OCI-LY7 (cell line): ENCODE measurements at regions not wholly inside any gene's neighbourhood (a gene's known extent, or its start where the extent isn't known, plus 50 kb on each side); places are given as distances from the start of the nearest gene placed in this dataset.

Experiments
- BruUV-seq: library from RNA; stranded (reverse); fragments of 400-500 nt; replicated peaks from 2 replicates; lab custom pipeline; 2021; lab: Mats Ljungman, UMichigan
- CTCF ChIA-PET: fragments of 300-600 bp; sonication (Branson Sonifier 250); formaldehyde crosslinking; loops from one replicate; lab custom pipeline; 2022; ENCODE audit warnings: antibody characterized with exemption; ENCODE audit not compliant: unreplicated experiment; lab: Charles Lee
- POLR2A ChIA-PET: fragments of 300-600 bp; sonication (Branson Sonifier 250); formaldehyde crosslinking; loops from one replicate; lab custom pipeline; 2022; ENCODE audit warnings: antibody characterized with exemption; lab: Charles Lee
- DNase-seq: peaks from one replicate; pipeline ENCODE4 v3.0.0-alpha.2; 2015; ENCODE audit warnings: low spot score
- H2AFZ ChIP-seq: fragments of 200-600 bp; sonication (generic), shearing (Covaris generic); 2 replicates; pipeline ENCODE4 v1.6.1; 2014; ENCODE audit warnings: mild to moderate bottlenecking, antibody characterized with exemption, low read length, moderate library complexity
- H3K27ac ChIP-seq: fragments of 200-600 bp; sonication (generic); 2 replicates; pipeline ENCODE4 v1.5.1; 2014; ENCODE audit warnings: mixed run types, low read depth, mild to moderate bottlenecking, moderate library complexity, low read length, inconsistent platforms; ENCODE audit not compliant: poor library complexity, severe bottlenecking
- H3K36me3 ChIP-seq: fragments of 200-600 bp; sonication (generic); 2 replicates; pipeline ENCODE4 v1.6.1; 2014; ENCODE audit warnings: mild to moderate bottlenecking, antibody characterized with exemption, low read length, moderate library complexity, mixed read lengths; ENCODE audit not compliant: insufficient read depth
- H3K4me1 ChIP-seq: fragments of 200-600 bp; sonication (generic); 2 replicates; pipeline ENCODE4 v1.5.1; 2014; ENCODE audit warnings: mild to moderate bottlenecking, low read length; ENCODE audit not compliant: insufficient read depth, poor library complexity, severe bottlenecking
- H3K4me2 ChIP-seq: fragments of 200-600 bp; sonication (generic); 2 replicates; pipeline ENCODE4 v1.6.1; 2014; ENCODE audit warnings: mild to moderate bottlenecking, low read length
- H3K4me3 ChIP-seq: fragments of 200-600 bp; sonication (generic); 2 replicates; pipeline ENCODE4 v1.5.1; 2014; ENCODE audit warnings: mild to moderate bottlenecking, low read depth, low read length; ENCODE audit not compliant: poor library complexity, severe bottlenecking
- H3K79me2 ChIP-seq: fragments of 200-600 bp; sonication (generic); 2 replicates; pipeline ENCODE4 v1.6.1; 2016; ENCODE audit warnings: low read depth, mild to moderate bottlenecking, low read length, moderate library complexity, mixed read lengths; ENCODE audit not compliant: insufficient read depth
- H3K9me2 ChIP-seq: fragments of 200-600 bp; sonication (generic); 2 replicates; pipeline ENCODE4 v1.6.1; 2016; ENCODE audit warnings: mild to moderate bottlenecking, low read length, mixed read lengths; ENCODE audit not compliant: insufficient read depth
- H3K9me3 ChIP-seq: fragments of 200-600 bp; sonication (generic); 2 replicates; pipeline ENCODE4 v1.6.1; 2014; ENCODE audit warnings: mild to moderate bottlenecking, mixed run types, low read length, mixed read lengths
- H4K20me1 ChIP-seq: fragments of 200-600 bp; sonication (generic); 2 replicates; pipeline ENCODE4 v1.6.1; 2014; ENCODE audit warnings: mild to moderate bottlenecking, antibody characterized with exemption, low read length, moderate library complexity, mixed read lengths; ENCODE audit not compliant: insufficient read depth
- CTCF ChIP-seq: fragments of 200-600 bp; sonication (generic); conservative IDR thresholded peaks from 2 replicates; pipeline ENCODE4 v1.5.1; 2014; ENCODE audit warnings: mild to moderate bottlenecking, antibody characterized with exemption, low read length, moderate library complexity, mixed read lengths
- EZH2phosphoT487 ChIP-seq: fragments of 200-600 bp; sonication (generic); IDR thresholded peaks from 2 replicates; pipeline ENCODE4 v1.6.1; 2018; ENCODE audit warnings: low read depth, borderline replicate concordance, mild to moderate bottlenecking, mixed run types, antibody characterized with exemption, low read length, moderate library complexity, mixed read lengths
- intact Hi-C: fragments of 100-400 bp; cut with micrococcal nuclease; formaldehyde crosslinking; loops from one replicate; pipeline ENCODE4 v1.10.0; 2022; ENCODE audit not compliant: unreplicated experiment

DNA sequence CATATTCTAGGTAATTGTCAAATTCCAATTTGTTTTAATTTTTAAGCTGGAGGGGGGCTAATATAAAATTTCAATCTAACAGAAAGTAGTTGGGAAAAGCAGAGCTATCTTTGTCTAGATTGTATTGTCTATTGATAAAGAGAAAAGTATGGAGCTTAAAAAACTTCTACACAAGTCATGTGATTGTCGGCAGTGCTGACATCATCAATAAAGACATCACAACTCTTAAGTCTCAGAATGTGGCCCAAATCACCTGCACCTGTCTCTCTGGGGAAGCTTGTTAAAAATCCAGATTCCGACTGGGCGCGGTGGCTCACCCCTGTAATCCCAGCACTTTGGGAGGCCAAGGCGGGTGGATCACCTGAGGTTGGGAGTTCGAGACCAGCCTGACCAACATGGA lies 333.8 kb downstream of the RASEF start:
- H4K20me1 ChIP-seq: no peaks in the 10 kb centered on the region
- DNase-seq: no peak
- BruUV-seq: no TSS peak
- no peaks in the 10 kb centered on the region for H3K4me1 ChIP-seq
- no peaks in the 10 kb centered on the region for H3K36me3 ChIP-seq
- H3K79me2 ChIP-seq: no peaks in the 10 kb centered on the region
- H3K9me3 ChIP-seq: no peaks in the 10 kb centered on the region
- ChIA-PET POLR2A (interaction anchor here (0.7 kb wide), 1 partner anchor 52 kb away, joined by 3 read pairs; no protein-coding TSS in a partner anchor), CTCF (no interaction called here)
- no peak overlapping the region for H3K4me3 ChIP-seq
- no peak for TF ChIP-seq EZH2phosphoT487
- TF ChIP-seq CTCF: no peak
- intact Hi-C loops: no loop called here
- no peak overlapping the region for H2AFZ ChIP-seq
- no peaks in the 10 kb centered on the region for H3K9me2 ChIP-seq
- H3K27ac ChIP-seq: no peak overlapping the region
- H3K4me2 ChIP-seq: no peak overlapping the region

GRCh38 chr9:82729991-82730589 lies 332.9 kb downstream of the RASEF start:
- Histone ChIP-seq H3K4me3 (no peak overlapping the region), H4K20me1 (no peaks in the 10 kb centered on the region), H3K4me1 (no peaks in the 10 kb centered on the region), H3K27ac (no peak overlapping the region), H2AFZ (no peak overlapping the region), H3K9me3 (no peaks in the 10 kb centered on the region), H3K4me2 (no peak overlapping the region), H3K9me2 (no peaks in the 10 kb centered on the region), H3K36me3 (no peaks in the 10 kb centered on the region), H3K79me2 (no peaks in the 10 kb centered on the region)
- BruUV-seq: no TSS peak
- intact Hi-C loops: no loop called here
- TF ChIP-seq CTCF (no peak), EZH2phosphoT487 (no peak)
- CTCF ChIA-PET: no interaction called here
- DNase-seq: no peak
- POLR2A ChIA-PET: interaction anchor here (0.6 kb wide), 2 partner anchors 1000 to 1096 kb away, joined by 3 to 4 read pairs; no protein-coding TSS in a partner anchor

DNA sequence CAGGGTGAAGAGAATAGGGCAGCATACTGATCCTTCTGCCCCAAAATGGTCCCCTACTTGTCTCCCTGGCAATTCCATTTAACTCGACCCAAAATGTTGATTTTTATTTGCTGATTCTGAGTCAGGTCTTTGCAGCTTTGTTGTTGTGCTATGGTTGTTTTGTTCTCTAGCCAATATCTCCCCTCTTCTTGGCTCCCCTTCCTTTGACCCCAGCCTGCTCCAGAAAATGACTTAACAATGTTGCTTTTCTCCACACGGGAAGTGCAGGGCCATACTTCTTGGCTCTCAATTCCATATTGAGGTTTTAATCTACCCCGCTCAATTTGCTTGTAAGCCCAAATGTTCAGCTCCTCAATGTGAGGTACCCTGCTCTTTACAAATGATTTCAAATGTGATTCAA lies 330.0 kb downstream of the RASEF start:
- H3K79me2 ChIP-seq: no peaks in the 10 kb centered on the region
- no peak overlapping the region for H3K27ac ChIP-seq
- no peaks in the 10 kb centered on the region for H3K9me3 ChIP-seq
- TF ChIP-seq CTCF: no peak
- no peak for TF ChIP-seq EZH2phosphoT487
- no peaks in the 10 kb centered on the region for H3K9me2 ChIP-seq
- no TSS peak for BruUV-seq
- no peaks in the 10 kb centered on the region for H3K4me1 ChIP-seq
- CTCF ChIA-PET: no interaction called here
- no peaks in the 10 kb centered on the region for H4K20me1 ChIP-seq
- no peaks in the 10 kb centered on the region for H3K36me3 ChIP-seq
- no peak overlapping the region for H3K4me3 ChIP-seq
- intact Hi-C loops: no loop called here
- H3K4me2 ChIP-seq: no peak overlapping the region
- DNase-seq: no peak
- no peak overlapping the region for H2AFZ ChIP-seq
- POLR2A ChIA-PET: no interaction called here
